ENCODE measurements at regions not wholly inside any gene's neighbourhood (a gene's known extent, or its start where the extent isn't known, plus 50 kb on each side); places are given as distances from the start of the nearest gene placed in this dataset.

- no peak for DNase-seq (ENCODE audit: low spot score)
- no peak for TF ChIP-seq CTCF (IDR thresholded peaks at IDR 0.05)
- ATAC-seq (ENCODE audit: insufficient number of reproducible peaks, low FRiP score, low read depth): no peak
These were observed 125.1 kb upstream of the SH3BP4 start for GRCh38 chr2:234826681-234827080.

GRCh38 chr2:234825616-234826015 lies 126.2 kb upstream of the SH3BP4 start:
- Histone ChIP-seq H3K27ac (no peak overlapping the region), H3K9me3 (no peaks in the 10 kb centered on the region), H3K4me3 (no peak overlapping the region), H3K27me3 (replicated peaks; ENCODE audit: insufficient read depth) (no peaks in the 10 kb centered on the region), H3K4me1 (ENCODE audit: control insufficient read depth in 1 of 2, low read depth in 2 of 2) (peaks cover 0 to 6% of the 10 kb centered on the region in 2 donors), H3K36me3 (no peaks in the 10 kb centered on the region)
- no peak for TF ChIP-seq CTCF (IDR thresholded peaks at IDR 0.05)
- DNase-seq (ENCODE audit: low spot score) (no peak), ATAC-seq (ENCODE audit: insufficient number of reproducible peaks, low FRiP score, low read depth) (no peak)

More at GRCh38 chr2:234826681-234827080, 125.1 kb upstream of the SH3BP4 start:
- H3K36me3 ChIP-seq: no peaks in the 10 kb centered on the region
- peaks cover 0 to 6% of the 10 kb centered on the region in 2 donors for H3K4me1 ChIP-seq (ENCODE audit: control insufficient read depth in 1 of 2, low read depth in 2 of 2)
- no peaks in the 10 kb centered on the region for H3K27me3 ChIP-seq (replicated peaks; ENCODE audit: insufficient read depth)
- no peaks in the 10 kb centered on the region for H3K9me3 ChIP-seq
- no peak overlapping the region for H3K27ac ChIP-seq
- H3K4me3 ChIP-seq: no peak overlapping the region

GRCh38 chr2:234823877-234824376 lies 127.9 kb upstream of the SH3BP4 start:
- Histone ChIP-seq H3K9me3 (no peaks in the 10 kb centered on the region), H3K36me3 (no peaks in the 10 kb centered on the region), H3K27me3 (replicated peaks; ENCODE audit: insufficient read depth) (no peaks in the 10 kb centered on the region), H3K4me1 (ENCODE audit: control insufficient read depth in 1 of 2, low read depth in 2 of 2) (peaks cover 0 to 6% of the 10 kb centered on the region in 2 donors), H3K27ac (peak overlapping the region; percentile 33 to 69), H3K4me3 (peak overlapping the region; percentile 27)
- DNase-seq (ENCODE audit: low spot score): peak; percentile 44
- ATAC-seq (ENCODE audit: insufficient number of reproducible peaks, low FRiP score, low read depth): peak; percentile 93
- TF ChIP-seq CTCF (IDR thresholded peaks at IDR 0.05): no peak

GRCh38 chr2:234823196-234823876 lies 128.5 kb upstream of the SH3BP4 start:
- H3K4me1 ChIP-seq (ENCODE audit: control insufficient read depth in 1 of 2, low read depth in 2 of 2): peaks cover 0 to 6% of the 10 kb centered on the region in 2 donors
- peak overlapping the region; percentile 27 for H3K4me3 ChIP-seq
- ATAC-seq (ENCODE audit: insufficient number of reproducible peaks, low FRiP score, low read depth): no peak
- no peaks in the 10 kb centered on the region for H3K36me3 ChIP-seq
- no peaks in the 10 kb centered on the region for H3K27me3 ChIP-seq (replicated peaks; ENCODE audit: insufficient read depth)
- H3K9me3 ChIP-seq: no peaks in the 10 kb centered on the region
- no peak for TF ChIP-seq CTCF (IDR thresholded peaks at IDR 0.05)
- DNase-seq (ENCODE audit: low spot score): no peak
- H3K27ac ChIP-seq: peak overlapping the region; percentile 33 to 69

GRCh38 chr2:234821946-234822475 lies 129.8 kb upstream of the SH3BP4 start:
- no peak for ATAC-seq (ENCODE audit: insufficient number of reproducible peaks, low FRiP score, low read depth)
- no peak for TF ChIP-seq CTCF (IDR thresholded peaks at IDR 0.05)
- Histone ChIP-seq H3K9me3 (no peaks in the 10 kb centered on the region), H3K4me3 (no peak overlapping the region), H3K4me1 (ENCODE audit: control insufficient read depth in 1 of 2, low read depth in 2 of 2) (peaks cover 0 to 6% of the 10 kb centered on the region in 2 donors), H3K27me3 (replicated peaks; ENCODE audit: insufficient read depth) (no peaks in the 10 kb centered on the region), H3K36me3 (no peaks in the 10 kb centered on the region), H3K27ac (no peak overlapping the region)
- no peak for DNase-seq (ENCODE audit: low spot score)
